HG02943 (cell line): ENCODE measurements at regions not wholly inside any gene's neighbourhood (a gene's known extent, or its start where the extent isn't known, plus 50 kb on each side); places are given as distances from the start of the nearest gene placed in this dataset.
"Not testable (repeated sequence)": the region's sequence is repeated elsewhere in the genome, so short reads cannot be mapped to it uniquely, and the experiment has no call there.

Experiments used
- ATAC-seq: cut with Tn5 transposase; IDR thresholded peaks from one replicate; pipeline ENCODE4 v1.9.1; 2021; ENCODE audit warnings: mild to moderate bottlenecking, low read depth, moderate library complexity; ENCODE audit not compliant: unreplicated experiment

GRCh38 chr6:21707524-21708319, 114.2 kb downstream of the SOX4 start:
- ATAC-seq: no peak

DNA sequence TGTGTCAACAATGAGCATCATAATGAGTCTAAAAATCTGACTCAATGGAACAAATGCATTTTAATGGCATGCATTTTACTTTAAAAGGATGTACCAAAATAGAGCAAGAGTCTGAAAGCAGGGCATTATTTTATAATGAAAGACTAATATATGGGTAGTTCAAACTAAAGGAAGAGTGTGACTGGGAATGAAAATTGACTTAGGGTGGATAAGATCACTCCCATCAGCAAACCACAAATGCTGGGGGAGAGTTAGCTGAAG, 114.7 kb downstream of the SOX4 start:
- no peak for ATAC-seq

DNA sequence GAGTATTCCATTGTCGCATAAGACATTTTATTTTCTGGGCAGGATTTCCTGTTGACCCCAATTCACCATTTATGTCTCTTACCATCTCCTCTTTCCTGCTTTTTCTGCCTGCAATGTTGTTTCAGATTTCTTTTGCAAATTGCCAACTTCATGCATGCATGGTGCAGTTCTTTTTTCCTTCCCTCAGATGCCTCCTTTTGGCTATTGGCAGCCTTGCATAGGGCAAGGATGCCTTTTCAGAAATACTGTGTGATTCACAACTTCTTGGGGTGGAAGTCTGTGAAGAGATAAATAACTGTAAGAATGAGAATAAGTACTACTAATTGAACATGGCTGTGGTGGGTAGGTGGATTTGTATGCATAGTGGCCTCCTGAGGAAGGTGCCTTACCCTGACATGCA, 116.7 kb downstream of the SOX4 start:
- no peak for ATAC-seq

- ATAC-seq: no peak
Measured at GRCh38 chr6:21710908-21711627, 117.5 kb downstream of the SOX4 start.

DNA sequence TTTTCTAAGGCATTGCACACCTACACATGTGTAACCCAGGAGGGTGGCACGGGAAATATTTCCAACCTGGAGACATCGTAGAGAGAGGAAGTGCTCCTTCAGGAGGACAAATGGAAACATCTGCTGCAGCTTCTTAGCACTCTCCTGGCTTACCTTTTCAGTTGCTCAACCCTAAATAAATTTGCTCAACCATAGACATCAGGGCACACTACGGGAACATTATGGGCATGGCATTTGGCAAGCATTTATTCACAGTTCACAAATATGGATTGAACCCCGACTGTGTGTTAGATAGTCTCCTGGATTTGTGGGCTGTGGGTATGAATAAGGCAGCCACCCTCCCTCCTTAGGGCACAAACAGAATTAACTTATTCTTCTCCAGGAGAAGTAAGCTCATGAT, 118.7 kb downstream of the SOX4 start:
- ATAC-seq: no peak

DNA sequence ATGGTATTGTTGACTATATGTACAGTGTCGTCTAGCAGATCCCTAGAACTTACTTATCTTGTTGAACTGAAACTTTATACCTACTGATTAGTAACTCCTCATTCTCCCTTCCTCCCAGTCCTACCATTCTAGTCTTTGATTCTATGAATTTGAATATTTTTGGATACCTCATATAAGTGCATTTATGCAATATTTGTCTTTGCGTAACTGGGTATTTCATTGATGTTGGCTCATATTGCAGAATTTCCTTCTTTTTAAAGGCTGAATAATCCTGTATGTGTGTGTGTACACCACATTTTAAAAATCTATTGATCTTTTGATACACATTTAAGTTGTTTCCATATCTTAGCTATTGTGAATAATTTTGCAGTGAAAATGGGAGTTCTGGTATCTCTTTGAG, 119.9 kb downstream of the SOX4 start:
- ATAC-seq: no peak

- no peak for ATAC-seq
Measured at GRCh38 chr6:21715180-21715579, 121.6 kb downstream of the SOX4 start.

- ATAC-seq: no peak
Measured at GRCh38 chr6:21722510-21722909, 129.0 kb downstream of the SOX4 start.

- ATAC-seq: no peak
Measured at GRCh38 chr6:21726676-21727075, 133.1 kb downstream of the SOX4 start.

- ATAC-seq: no peak
Measured at GRCh38 chr6:21728141-21728540, 134.6 kb downstream of the SOX4 start.

- ATAC-seq: no peak
Measured at GRCh38 chr6:21729431-21729830, 135.9 kb downstream of the SOX4 start.

DNA sequence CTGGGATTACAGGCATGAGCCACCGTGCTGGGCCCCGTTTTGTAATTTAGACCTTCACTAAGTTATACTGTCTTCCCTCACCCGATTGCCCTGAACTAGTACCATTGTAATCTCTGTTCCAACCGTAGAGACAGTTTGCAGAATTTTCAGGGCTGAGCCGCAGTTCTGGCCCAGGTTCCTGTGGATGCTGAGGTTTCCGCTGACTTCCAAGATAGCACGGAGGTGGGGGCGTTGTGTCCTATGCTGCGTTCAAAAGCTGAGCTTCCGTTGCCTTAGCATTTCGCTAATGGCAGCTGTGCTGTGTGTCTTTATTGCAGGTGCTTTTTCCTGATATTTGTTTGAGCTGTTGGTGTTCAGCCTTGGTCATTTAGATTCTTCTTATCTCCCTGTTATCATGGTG, 137.0 kb downstream of the SOX4 start:
- no peak for ATAC-seq

GRCh38 chr6:21731411-21732031, 138.0 kb downstream of the SOX4 start:
- ATAC-seq: no peak

GRCh38 chr6:21732032-21732730, 138.6 kb downstream of the SOX4 start:
- ATAC-seq: not testable (repeated sequence)

DNA sequence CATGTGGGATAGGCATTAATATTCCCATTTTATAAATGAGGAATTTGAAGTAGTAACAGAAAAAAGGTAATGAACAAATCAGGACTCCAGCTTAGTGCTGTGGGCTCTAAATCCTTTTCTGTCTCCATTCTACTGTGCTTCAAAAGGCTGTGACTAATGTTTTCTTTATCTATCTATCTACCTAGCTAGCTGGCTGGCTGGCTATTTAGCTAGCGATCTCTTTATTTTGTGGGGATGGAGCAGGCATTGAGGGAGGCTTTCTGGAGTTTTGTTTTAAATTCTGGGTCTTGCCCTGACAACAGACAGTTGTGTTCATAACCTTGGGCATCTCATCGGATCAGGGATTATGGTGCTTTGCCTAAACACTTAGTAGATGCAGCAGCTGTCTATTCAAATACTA, 139.2 kb downstream of the SOX4 start:
- no peak for ATAC-seq

GRCh38 chr6:21733311-21733710, 139.8 kb downstream of the SOX4 start:
- no peak for ATAC-seq

DNA sequence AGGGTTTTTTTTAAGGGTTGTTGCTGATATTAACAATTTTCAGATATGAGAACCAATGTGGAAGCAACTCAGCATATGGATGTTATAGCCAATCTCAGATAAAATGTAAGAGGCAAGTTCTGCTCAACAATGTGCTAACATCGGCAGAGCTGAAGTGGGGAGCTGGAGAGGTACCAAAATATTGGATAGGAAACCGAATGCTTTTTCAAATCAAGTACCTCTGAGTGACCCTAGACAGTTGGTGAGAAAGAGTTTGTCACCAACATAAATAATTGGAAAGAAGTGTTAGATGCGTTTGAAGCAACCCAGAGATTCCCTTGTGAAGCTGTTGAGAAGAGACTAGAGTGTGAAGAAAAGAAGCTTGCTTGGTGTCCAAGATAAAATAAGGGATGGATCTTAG, 140.7 kb downstream of the SOX4 start:
- no peak for ATAC-seq

DNA sequence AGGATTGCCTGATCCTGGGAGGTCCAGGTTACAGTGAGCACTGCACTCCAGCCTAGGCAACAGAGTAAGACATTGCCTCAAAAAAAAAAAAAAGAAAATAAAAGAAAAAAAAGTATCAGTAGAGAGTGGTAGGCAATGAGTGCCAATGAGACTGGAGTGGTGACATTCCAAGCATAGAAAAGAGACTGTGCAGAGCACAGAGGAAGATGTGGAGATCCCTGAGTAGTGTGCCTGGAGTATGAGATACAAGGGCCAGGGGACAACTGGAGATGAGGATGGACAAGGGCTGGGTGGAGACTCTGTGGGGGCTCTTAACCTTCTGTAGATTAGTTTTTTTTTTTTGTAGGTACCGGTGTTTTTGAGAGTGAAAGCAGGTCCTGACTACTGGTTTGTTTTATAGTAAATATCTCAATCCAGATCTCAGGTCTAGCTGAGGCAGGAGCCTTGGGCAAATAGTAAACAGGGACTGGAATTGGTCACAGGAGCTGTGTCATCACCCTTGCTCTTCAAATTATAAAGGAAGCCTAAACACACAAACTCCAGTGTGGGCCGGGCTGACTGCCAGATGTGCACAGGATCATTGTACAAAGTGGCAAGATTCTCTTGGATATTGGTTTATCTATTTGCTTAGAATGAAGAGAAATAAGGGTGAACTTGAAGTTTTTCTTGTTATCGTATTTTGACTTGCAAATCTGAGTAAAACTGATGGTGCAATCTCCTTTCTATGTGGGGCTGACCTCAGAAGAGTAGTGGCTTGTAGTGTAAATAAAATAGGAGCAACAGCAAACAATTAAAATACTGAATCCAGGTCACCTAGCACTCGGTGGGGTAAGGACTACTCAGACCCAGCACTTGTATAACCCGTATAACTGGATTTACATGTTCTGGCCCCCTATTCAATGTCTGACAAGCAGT, 144.9 kb downstream of the SOX4 start:
- ATAC-seq: no peak

DNA sequence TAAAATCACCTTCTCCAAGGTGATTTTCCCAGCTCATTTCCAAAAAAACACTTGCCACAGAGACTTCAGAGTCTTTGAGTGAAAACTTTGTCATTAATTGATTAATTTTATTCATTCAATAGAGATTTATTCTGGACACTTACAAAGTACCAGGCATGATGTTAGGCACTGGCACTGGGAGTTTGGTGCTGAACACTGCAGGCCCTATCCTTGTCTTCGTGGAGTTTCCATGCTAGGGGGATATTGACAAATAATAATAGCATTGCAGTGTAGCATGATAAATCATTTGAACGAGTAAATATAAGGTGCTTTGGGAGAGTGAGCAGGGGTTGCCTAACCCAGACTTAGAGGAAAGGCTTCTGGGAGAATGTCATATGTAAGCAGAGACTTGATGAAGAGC, 145.7 kb downstream of the SOX4 start:
- ATAC-seq: no peak

DNA sequence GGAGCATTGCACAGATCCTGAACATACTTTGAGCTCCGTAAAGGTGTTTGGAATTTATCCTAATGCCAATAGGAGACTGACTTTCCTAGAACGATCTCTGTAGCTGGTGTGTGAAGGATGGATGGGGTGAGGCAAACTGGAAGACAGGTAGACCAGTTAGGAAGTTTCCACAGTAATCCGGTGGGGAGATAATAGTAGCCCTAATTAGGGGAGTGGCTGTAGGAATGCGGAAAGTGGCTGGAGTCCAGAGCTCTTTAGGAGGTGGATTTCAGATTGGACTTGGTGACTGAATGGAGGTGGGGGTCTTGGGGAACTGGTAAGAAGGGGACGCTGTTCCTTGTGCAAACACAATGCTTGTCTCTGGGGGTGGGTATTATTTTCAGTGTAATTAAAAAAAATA, 146.3 kb downstream of the SOX4 start:
- no peak for ATAC-seq
